ENCODE measurements at regions not wholly inside any gene's neighbourhood (a gene's known extent, or its start where the extent isn't known, plus 50 kb on each side); places are given as distances from the start of the nearest gene placed in this dataset.

DNA sequence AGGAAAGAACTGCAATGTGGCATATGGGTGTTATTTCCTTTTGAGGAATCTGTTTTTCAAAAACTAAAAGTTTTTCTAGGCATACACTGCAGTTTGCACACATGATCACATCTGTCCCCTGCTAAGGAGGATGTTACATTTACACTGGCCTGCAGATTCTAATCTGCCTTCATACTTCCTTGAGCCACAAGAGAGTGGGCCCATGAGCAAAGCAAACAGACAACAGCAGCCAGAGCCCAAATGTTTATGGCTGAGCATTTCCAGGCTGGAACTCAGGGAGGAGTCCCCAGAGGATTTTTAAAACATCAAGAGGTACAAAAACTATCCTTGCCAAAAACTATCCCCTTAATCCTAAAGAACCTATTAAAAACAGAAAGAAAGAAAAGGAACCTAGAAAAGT is 117.2 kb upstream of the MTNR1B start:
- Histone ChIP-seq H3K9me3 (no peaks in the 10 kb centered on the region), H3K4me3 (no peak overlapping the region), H3K27ac (no peak overlapping the region), H3K4me2 (no peak overlapping the region), H3K4me1 (no peaks in the 10 kb centered on the region)
- ChIA-PET POLR2A (no interaction called here), CTCF (no interaction called here)
- no peak for ATAC-seq
- no peak for FAIRE-seq
- TF ChIP-seq, protein P1, sequence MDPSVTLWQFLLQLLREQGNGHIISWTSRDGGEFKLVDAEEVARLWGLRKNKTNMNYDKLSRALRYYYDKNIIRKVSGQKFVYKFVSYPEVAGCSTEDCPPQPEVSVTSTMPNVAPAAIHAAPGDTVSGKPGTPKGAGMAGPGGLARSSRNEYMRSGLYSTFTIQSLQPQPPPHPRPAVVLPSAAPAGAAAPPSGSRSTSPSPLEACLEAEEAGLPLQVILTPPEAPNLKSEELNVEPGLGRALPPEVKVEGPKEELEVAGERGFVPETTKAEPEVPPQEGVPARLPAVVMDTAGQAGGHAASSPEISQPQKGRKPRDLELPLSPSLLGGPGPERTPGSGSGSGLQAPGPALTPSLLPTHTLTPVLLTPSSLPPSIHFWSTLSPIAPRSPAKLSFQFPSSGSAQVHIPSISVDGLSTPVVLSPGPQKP (IDR thresholded peaks at IDR 0.05; ENCODE audit: low read depth, low read length), result no peak
- TF ChIP-seq GATA3 (IDR thresholded peaks at IDR 0.05; ENCODE audit: borderline replicate concordance) (no peak), RAD21 (conservative IDR thresholded peaks at IDR 0.05 in 1 of 2, IDR thresholded peaks at IDR 0.05 in 1 of 2) (no peak), MAFK (IDR thresholded peaks at IDR 0.05; ENCODE audit: partially characterized antibody) (no peak), MYC (IDR thresholded peaks at IDR 0.05; ENCODE audit: borderline replicate concordance, low read length) (no peak), PBX3 (IDR thresholded peaks at IDR 0.05) (no peak), HEYL (CRISPR knock-in tag; IDR thresholded peaks at IDR 0.05) (no peak), HOXB5 (CRISPR knock-in tag; IDR thresholded peaks at IDR 0.05) (no peak), ZFP36 (IDR thresholded peaks at IDR 0.05; ENCODE audit: borderline replicate concordance, partially characterized antibody) (no peak), NPAS2 (CRISPR knock-in tag; IDR thresholded peaks at IDR 0.05; ENCODE audit: borderline replicate concordance) (no peak), RNF2 (IDR thresholded peaks at IDR 0.05; ENCODE audit: borderline replicate concordance, low read depth) (no peak)
- TF ChIP-seq, protein P2, sequence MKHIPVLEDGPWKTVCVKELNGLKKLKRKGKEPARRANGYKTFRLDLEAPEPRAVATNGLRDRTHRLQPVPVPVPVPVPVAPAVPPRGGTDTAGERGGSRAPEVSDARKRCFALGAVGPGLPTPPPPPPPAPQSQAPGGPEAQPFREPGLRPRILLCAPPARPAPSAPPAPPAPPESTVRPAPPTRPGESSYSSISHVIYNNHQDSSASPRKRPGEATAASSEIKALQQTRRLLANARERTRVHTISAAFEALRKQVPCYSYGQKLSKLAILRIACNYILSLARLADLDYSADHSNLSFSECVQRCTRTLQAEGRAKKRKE (CRISPR knock-in tag; IDR thresholded peaks at IDR 0.05; ENCODE audit: low read depth), result no peak
- no peak for DNase-seq (ENCODE audit: low read depth in 1 of 2, low spot score in 1 of 2)

GRCh38 chr11:92852946-92853345 is 116.5 kb upstream of the MTNR1B start:
- DNase-seq (ENCODE audit: low read depth in 1 of 2, low spot score in 1 of 2), result no peak
- WGBS (ENCODE audit: missing lambda C conversion rate), result 47% methylated on average over 5 of the region's 7 CpGs

GRCh38 chr11:92854162-92854561 is 115.3 kb upstream of the MTNR1B start:
- 52% methylated on average over 5 of the region's 5 CpGs for WGBS (ENCODE audit: missing lambda C conversion rate)
- CTCF ChIA-PET, result no interaction called here
- no peak for TF ChIP-seq HOXA7 (CRISPR knock-in tag; IDR thresholded peaks at IDR 0.05)
- TF ChIP-seq HOXB5 (CRISPR knock-in tag; IDR thresholded peaks at IDR 0.05), result no peak

More at GRCh38 chr11:92852946-92853345, 116.5 kb upstream of the MTNR1B start:
- Histone ChIP-seq H3K4me1 (no peaks in the 10 kb centered on the region), H3K4me2 (no peak overlapping the region), H3K9me3 (no peaks in the 10 kb centered on the region), H3K4me3 (no peak overlapping the region), H3K27ac (no peak overlapping the region)
- ATAC-seq, result no peak
- FAIRE-seq, result no peak
- POLR2A ChIA-PET, result no interaction called here
- CTCF ChIA-PET, result interaction anchor here (0.6 kb wide), 1 partner anchor 12 kb away, joined by 3 read pairs; no protein-coding TSS in a partner anchor
- TF ChIP-seq HOXA7 (CRISPR knock-in tag; IDR thresholded peaks at IDR 0.05) (no peak), RFX5 (IDR thresholded peaks at IDR 0.05) (no peak), ESRRA (IDR thresholded peaks at IDR 0.05; ENCODE audit: borderline replicate concordance, low read length) (no peak), SMC3 (IDR thresholded peaks at IDR 0.05) (no peak), EP300 (IDR thresholded peaks at IDR 0.05) (no peak), EHMT2 (IDR thresholded peaks at IDR 0.05; ENCODE audit: low read depth) (no peak), POLR2AphosphoS2 (conservative IDR thresholded peaks at IDR 0.05; ENCODE audit: low read length) (no peak), HMGXB4 (CRISPR knock-in tag; IDR thresholded peaks at IDR 0.05; ENCODE audit: borderline replicate concordance) (no peak), HOXB13 (CRISPR knock-in tag; IDR thresholded peaks at IDR 0.05; ENCODE audit: low read depth) (no peak), ZSCAN20 (CRISPR knock-in tag; IDR thresholded peaks at IDR 0.05) (no peak)

More at GRCh38 chr11:92854162-92854561, 115.3 kb upstream of the MTNR1B start:
- Histone ChIP-seq H3K4me1 (no peaks in the 10 kb centered on the region), H3K9me3 (no peaks in the 10 kb centered on the region), H3K4me2 (no peak overlapping the region), H3K4me3 (no peak overlapping the region), H3K27ac (no peak overlapping the region)
- no peak for DNase-seq (ENCODE audit: low read depth in 1 of 2, low spot score in 1 of 2)
- POLR2A ChIA-PET, result no interaction called here
- FAIRE-seq, result no peak
- no peak for ATAC-seq
